A549 (cell line): ENCODE measurements at regions not wholly inside any gene's neighbourhood (a gene's known extent, or its start where the extent isn't known, plus 50 kb on each side); places are given as distances from the start of the nearest gene placed in this dataset.

ENCODE experiments used
- BCL3 ChIP-seq: fragments of >200 bp; sonication (Bioruptor Twin); formaldehyde crosslinking; IDR thresholded peaks from 3 replicates; pipeline ENCODE4 v1.6.1; 2016
- BHLHE40 ChIP-seq: IDR thresholded peaks from 2 replicates; pipeline ENCODE4 v1.6.1; 2012; ENCODE audit warnings: low read depth, low read length, inconsistent platforms
- CHD2 ChIP-seq: fragments of 150-350 bp; IDR thresholded peaks from 2 replicates; pipeline ENCODE4 v1.6.1; 2014; ENCODE audit warnings: low read length; ENCODE audit not compliant: partially characterized antibody
- CTCF ChIP-seq: fragments of >200 bp; sonication (Bioruptor Twin); formaldehyde crosslinking; IDR thresholded peaks from 3 replicates; pipeline ENCODE4 v1.5.1; 2016
- GATA3 ChIP-seq: IDR thresholded peaks from 2 replicates; pipeline ENCODE4 v1.6.1; 2012; ENCODE audit warnings: borderline replicate concordance
- KDM1A ChIP-seq: fragments of 200-600 bp; sonication (generic); IDR thresholded peaks from 2 replicates; pipeline ENCODE4 v1.6.1; 2016; ENCODE audit warnings: low read depth, mild to moderate bottlenecking
- NPAS2 ChIP-seq: fragments of 250-450 bp; sonication (Bioruptor Pico); IDR thresholded peaks from 2 replicates; pipeline ENCODE4 v1.8.0; 2022; ENCODE audit warnings: mild to moderate bottlenecking, moderate library complexity, borderline replicate concordance
- PHF8 ChIP-seq: fragments of 200-600 bp; sonication (generic); IDR thresholded peaks from 2 replicates; pipeline ENCODE4 v1.6.1; 2016; ENCODE audit warnings: low read depth, mild to moderate bottlenecking, antibody characterized with exemption, moderate library complexity, borderline replicate concordance
- RAD21 ChIP-seq, 2 experiments: fragments of >200 bp in 1 of 2; sonication (Bioruptor Twin) in 1 of 2; formaldehyde crosslinking in 1 of 2; IDR thresholded peaks in 1 of 2; conservative IDR thresholded peaks in 1 of 2; 2 replicates in 1 of 2; 3 replicates in 1 of 2; pipeline ENCODE4 v1.6.1; 2012 to 2018; ENCODE audit warnings: inconsistent platforms in 1 of 2
- REST ChIP-seq: fragments of 200-600 bp; sonication (generic); IDR thresholded peaks from 2 replicates; pipeline ENCODE4 v1.6.1; 2016; ENCODE audit warnings: antibody characterized with exemption, mild to moderate bottlenecking, moderate library complexity
- RFX5 ChIP-seq: fragments of 450-650 bp; IDR thresholded peaks from 2 replicates; pipeline ENCODE4 v1.7.1; 2014; ENCODE audit warnings: antibody characterized with exemption, mild to moderate bottlenecking, moderate library complexity
- SMC3 ChIP-seq: fragments of >200 bp; sonication (Bioruptor Twin); formaldehyde crosslinking; IDR thresholded peaks from 3 replicates; pipeline ENCODE4 v1.6.1; 2018; ENCODE audit warnings: inconsistent platforms
- SREBF2 ChIP-seq: fragments of 450-650 bp; IDR thresholded peaks from 2 replicates; pipeline ENCODE4 v1.6.1; 2014; ENCODE audit warnings: mild to moderate bottlenecking, moderate library complexity
- ZFP36 ChIP-seq: fragments of 450-650 bp; IDR thresholded peaks from 2 replicates; pipeline ENCODE4 v1.6.1; 2014; ENCODE audit warnings: borderline replicate concordance; ENCODE audit not compliant: partially characterized antibody

GRCh38 chr16:73707863-73708262, 588.8 kb upstream of the PSMD7 start:
- TF ChIP-seq REST (no peak), CTCF (no peak), PHF8 (no peak), CHD2 (no peak), SREBF2 (no peak), RFX5 (no peak), BHLHE40 (no peak), ZFP36 (no peak), KDM1A (no peak), GATA3 (no peak), SMC3 (no peak), RAD21 (conservative IDR thresholded peaks at IDR 0.05 in 1 of 2, IDR thresholded peaks at IDR 0.05 in 1 of 2) (no peak), BCL3 (no peak), NPAS2 (CRISPR knock-in tag) (no peak)
